ENCODE measurements at regions not wholly inside any gene's neighbourhood (a gene's known extent, or its start where the extent isn't known, plus 50 kb on each side); places are given as distances from the start of the nearest gene placed in this dataset.
"Not testable (repeated sequence)": the region's sequence is repeated elsewhere in the genome, so short reads cannot be mapped to it uniquely, and the experiment has no call there.

DNA sequence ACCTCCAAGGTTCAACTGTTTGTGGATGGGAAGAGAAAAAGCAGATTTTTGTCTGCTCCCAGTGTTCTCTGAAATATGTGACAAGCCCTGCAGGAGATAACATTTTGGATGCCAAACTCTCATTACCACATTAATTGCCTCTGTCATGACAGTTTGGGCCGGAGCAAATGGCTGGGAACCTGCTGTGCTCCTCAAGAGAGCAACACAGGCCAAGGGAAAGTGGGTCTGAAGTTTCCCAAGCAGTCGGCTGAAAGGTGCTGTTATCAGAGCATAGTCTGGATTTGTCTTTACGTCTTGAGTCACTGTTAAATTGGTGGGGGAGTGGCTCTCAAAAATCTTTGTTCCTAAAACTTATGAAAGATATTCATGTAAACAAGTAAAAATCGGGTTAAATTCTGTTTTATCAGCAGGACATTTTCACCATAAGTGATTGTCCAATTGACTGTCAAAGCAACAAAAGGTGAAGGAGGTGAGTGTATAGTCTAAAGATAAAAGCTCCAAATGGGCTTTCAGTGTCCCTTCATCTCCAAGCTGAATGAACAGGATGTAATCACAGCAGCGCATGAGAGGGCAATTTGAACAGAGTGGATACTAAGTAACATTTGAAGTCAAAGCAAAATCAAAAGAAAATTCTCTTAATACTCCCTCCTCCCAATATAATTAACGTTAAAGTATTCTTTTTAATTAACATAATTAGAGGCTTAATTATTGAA, 844.8 kb downstream of the PCDH17 start:
- peaks cover 0 to 11% of the 10 kb centered on the region in 2 donors for H3K9me3 Mint-ChIP-seq
- no peaks in the 10 kb centered on the region for H3K36me3 Mint-ChIP-seq (ENCODE audit: insufficient read depth)
- no peak overlapping the region for H3K27ac Mint-ChIP-seq
- H3K4me3 Mint-ChIP-seq: no peak overlapping the region
- no peak for DNase-seq
- no peaks in the 10 kb centered on the region for H3K27me3 Mint-ChIP-seq
- no peaks in the 10 kb centered on the region for H3K4me1 Mint-ChIP-seq (ENCODE audit: low read depth in 2 of 2)
- ATAC-seq (replicated peaks): no peak

DNA sequence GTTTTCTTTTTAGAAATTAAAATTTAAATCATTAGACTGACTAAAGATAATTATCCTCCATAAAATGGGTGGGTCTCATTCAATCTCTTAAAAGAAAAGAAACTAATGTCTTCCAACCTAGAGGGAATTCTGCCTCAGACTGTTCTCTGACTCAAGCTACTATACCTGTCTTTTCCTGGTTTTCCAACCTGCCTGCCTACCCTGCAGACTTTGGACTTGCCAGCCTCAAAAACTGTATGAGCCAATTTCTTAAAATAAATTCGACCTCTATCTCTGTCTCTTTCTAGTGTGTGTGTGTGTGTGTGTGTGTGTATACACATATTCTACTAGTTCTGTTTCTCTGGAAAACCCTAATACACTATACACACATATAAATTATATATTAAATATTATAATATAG, 847.3 kb downstream of the PCDH17 start:
- Mint-ChIP-seq H3K4me3 (no peak overlapping the region), H3K9me3 (peaks cover 7 to 8% of the 10 kb centered on the region in 2 donors), H3K36me3 (ENCODE audit: insufficient read depth) (no peaks in the 10 kb centered on the region), H3K27ac (no peak overlapping the region), H3K4me1 (ENCODE audit: low read depth in 2 of 2) (no peaks in the 10 kb centered on the region), H3K27me3 (no peaks in the 10 kb centered on the region)
- no peak for DNase-seq
- ATAC-seq (replicated peaks): no peak

DNA sequence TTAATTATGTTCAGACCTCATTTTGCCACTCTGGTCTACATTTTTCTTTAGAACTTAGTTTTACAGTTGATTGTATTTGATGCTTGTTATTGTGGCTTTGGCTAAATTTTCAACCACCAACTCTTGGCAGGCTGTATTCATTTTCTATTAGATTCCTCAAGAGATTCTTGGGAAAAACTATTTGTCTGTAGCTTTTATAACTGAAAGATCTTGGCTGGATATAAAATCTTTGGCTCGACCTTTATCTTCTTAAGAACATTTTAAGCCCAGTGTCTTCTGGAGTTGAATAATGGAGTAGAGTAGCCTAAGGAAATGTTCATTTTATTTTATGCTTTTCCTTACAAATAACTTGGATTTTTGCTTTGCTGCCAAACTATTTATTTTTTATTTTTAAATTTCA, 848.5 kb downstream of the PCDH17 start:
- H3K9me3 Mint-ChIP-seq: peaks cover 7 to 8% of the 10 kb centered on the region in 2 donors
- no peak overlapping the region for H3K27ac Mint-ChIP-seq
- H3K4me1 Mint-ChIP-seq (ENCODE audit: low read depth in 2 of 2): no peaks in the 10 kb centered on the region
- ATAC-seq (replicated peaks): no peak
- H3K36me3 Mint-ChIP-seq (ENCODE audit: insufficient read depth): no peaks in the 10 kb centered on the region
- DNase-seq: no peak
- H3K27me3 Mint-ChIP-seq: no peaks in the 10 kb centered on the region
- H3K4me3 Mint-ChIP-seq: no peak overlapping the region

DNA sequence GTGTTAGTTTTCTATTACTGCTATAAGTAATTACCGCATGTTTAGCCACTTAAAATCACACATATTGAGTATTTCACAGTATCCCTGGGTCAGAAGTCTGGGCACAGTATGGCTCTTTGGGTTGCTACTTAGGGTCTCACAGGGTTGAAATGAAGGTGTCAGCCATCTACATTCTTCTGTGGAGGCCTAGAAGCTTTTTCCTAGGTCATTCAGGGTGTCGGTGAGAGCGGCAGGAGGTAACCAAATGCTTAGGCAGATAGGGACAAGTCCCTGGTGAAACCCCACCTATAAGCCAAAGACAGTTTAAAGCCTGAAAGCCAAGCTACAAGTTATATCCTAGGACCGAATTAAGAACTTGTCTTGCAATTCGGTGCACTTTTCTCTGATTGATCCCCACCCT, 856.7 kb downstream of the PCDH17 start:
- H3K4me1 Mint-ChIP-seq (ENCODE audit: low read depth in 2 of 2): no peaks in the 10 kb centered on the region
- H3K9me3 Mint-ChIP-seq: peaks cover 0 to 9% of the 10 kb centered on the region in 2 donors
- H3K27me3 Mint-ChIP-seq: no peaks in the 10 kb centered on the region
- H3K27ac Mint-ChIP-seq: no peak overlapping the region
- DNase-seq: no peak
- H3K36me3 Mint-ChIP-seq (ENCODE audit: insufficient read depth): no peaks in the 10 kb centered on the region
- no peak overlapping the region for H3K4me3 Mint-ChIP-seq
- no peak for ATAC-seq (replicated peaks)

DNA sequence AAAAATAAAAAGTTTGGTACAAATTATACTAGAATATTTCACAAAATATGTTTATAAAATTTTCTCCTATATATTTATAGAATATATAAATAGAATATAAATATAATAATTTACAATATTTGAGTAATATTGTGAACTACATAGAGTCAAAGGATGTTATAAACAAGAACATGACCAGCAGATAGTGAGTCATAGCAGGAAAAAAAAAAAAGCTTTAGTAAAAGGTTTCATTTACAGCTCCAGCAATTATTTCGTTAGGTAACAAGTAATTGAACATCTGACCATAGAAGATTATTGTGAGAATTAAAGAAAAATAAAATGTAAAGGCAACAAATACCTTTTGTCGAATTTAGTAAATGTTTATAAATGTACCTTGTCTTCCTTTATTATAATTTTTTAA, 864.1 kb downstream of the PCDH17 start:
- Mint-ChIP-seq H3K27me3 (no peaks in the 10 kb centered on the region), H3K36me3 (ENCODE audit: insufficient read depth) (no peaks in the 10 kb centered on the region), H3K9me3 (peaks cover 0 to 1% of the 10 kb centered on the region in 2 donors), H3K4me3 (no peak overlapping the region), H3K27ac (no peak overlapping the region), H3K4me1 (ENCODE audit: low read depth in 2 of 2) (no peaks in the 10 kb centered on the region)
- DNase-seq (no peak), ATAC-seq (replicated peaks) (no peak)

DNA sequence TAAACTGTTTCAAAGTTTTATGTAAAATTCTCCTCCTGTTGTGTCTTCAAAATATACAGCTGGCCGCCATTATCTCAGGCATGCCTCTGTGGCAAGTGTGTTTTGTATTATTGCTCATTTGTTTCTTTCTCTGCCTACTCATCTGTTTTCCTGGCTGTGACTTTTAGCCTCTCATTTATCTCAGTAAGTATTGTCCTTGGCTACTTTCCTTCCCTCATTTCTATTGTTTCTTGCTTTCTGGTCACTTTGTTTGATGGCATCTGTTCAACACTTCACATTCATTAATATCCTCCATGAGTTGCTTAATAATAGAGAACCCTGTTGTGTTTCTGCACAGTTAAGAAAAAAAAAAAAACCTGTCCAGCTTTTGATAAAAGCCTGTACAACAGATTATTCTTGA, 869.4 kb downstream of the PCDH17 start:
- DNase-seq: no peak
- H3K27me3 Mint-ChIP-seq: no peaks in the 10 kb centered on the region
- no peak overlapping the region for H3K27ac Mint-ChIP-seq
- no peak overlapping the region for H3K4me3 Mint-ChIP-seq
- peaks cover 5 to 14% of the 10 kb centered on the region in 2 donors for H3K9me3 Mint-ChIP-seq
- no peaks in the 10 kb centered on the region for H3K4me1 Mint-ChIP-seq (ENCODE audit: low read depth in 2 of 2)
- no peak for ATAC-seq (replicated peaks)
- H3K36me3 Mint-ChIP-seq (ENCODE audit: insufficient read depth): no peaks in the 10 kb centered on the region

DNA sequence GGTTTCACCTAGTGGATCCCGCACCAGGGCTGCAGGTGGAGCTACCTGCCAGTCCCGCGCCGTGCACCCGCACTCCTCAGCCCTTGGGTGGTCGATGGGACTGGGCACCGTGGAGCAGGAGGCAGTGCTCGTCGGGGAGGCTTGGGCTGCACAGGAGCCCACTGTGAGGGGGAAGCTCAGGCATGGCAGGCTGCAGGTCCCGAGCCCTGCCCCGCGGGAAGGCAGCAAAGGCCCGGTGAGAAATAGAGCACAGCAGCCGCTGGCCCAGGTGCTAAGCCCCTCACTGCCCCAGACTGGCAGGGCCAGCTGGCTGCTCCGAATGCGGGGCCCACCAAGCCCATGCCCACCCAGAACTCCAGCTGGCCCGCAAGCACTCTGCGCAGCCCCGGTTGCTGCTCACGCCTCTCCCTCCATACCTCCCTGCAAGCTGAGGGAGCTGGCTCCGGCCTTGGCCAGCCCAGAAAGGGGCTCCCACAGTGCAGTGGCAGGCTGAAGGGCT, 872.7 kb downstream of the PCDH17 start:
- not testable (repeated sequence) for H3K4me1 Mint-ChIP-seq (ENCODE audit: low read depth in 2 of 2); H3K27ac Mint-ChIP-seq; DNase-seq; H3K4me3 Mint-ChIP-seq; H3K36me3 Mint-ChIP-seq (ENCODE audit: insufficient read depth); H3K27me3 Mint-ChIP-seq; ATAC-seq (replicated peaks)
- H3K9me3 Mint-ChIP-seq: peaks cover 9 to 14% of the 10 kb centered on the region in 2 donors

DNA sequence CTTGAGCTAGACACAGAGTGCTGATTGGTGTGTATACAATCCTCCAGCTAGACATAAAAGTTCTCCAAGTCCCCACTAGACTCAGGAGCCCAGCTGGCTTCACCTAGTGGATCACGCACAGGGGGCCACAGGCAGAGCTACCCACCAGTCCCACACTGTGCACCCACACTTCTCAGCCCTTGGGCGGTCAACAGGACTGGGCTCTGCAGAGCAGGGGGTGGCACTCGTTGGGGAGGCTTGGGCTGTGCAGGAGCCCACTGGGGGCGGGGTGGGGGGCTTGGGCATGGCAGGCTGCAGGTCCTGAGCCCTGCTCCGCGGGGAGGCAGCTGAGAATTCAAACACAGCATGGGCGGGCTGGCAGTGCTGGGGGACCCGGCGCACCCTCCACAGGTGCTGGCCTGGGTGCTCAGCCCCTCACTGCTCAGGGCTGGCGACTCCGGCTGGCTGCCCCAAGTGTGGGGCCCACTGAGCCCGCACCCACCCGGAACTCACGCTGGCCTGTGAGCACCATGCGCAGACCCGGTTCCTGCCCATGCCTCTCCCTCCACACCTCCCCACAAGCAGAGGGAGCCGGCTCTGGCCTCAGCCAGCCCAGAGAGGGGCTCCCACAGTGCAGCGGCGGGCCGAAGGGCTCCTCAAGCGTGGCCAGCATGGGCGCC, 873.8 kb downstream of the PCDH17 start:
- not testable (repeated sequence) for H3K27ac Mint-ChIP-seq; DNase-seq; ATAC-seq (replicated peaks); H3K4me1 Mint-ChIP-seq (ENCODE audit: low read depth in 2 of 2); H3K4me3 Mint-ChIP-seq; H3K27me3 Mint-ChIP-seq; H3K36me3 Mint-ChIP-seq (ENCODE audit: insufficient read depth)
- H3K9me3 Mint-ChIP-seq: peaks cover 9 to 19% of the 10 kb centered on the region in 2 donors

DNA sequence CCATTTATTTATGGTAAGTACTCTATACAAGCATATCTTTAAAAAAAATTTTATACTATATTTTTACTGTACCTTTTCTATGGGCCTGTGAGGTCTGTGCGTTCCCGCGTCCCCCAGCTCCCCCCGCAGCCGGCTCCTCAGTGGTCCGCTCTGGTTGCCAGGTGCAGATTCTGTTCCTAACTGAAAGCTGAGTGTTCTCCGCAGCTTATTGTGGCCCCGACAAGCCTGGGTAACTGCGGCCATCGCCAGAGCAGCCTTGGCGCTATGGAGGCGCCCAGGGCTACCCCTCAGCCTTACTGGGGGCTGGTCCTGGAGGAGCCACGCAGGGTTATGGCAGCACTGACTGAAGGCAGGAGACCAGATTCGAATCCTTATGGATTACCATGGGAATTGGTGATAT, 896.8 kb downstream of the PCDH17 start:
- H3K27me3 Mint-ChIP-seq: no peaks in the 10 kb centered on the region
- H3K4me1 Mint-ChIP-seq (ENCODE audit: low read depth in 2 of 2): no peaks in the 10 kb centered on the region
- H3K36me3 Mint-ChIP-seq (ENCODE audit: insufficient read depth): no peaks in the 10 kb centered on the region
- H3K27ac Mint-ChIP-seq: no peak overlapping the region
- H3K4me3 Mint-ChIP-seq: no peak overlapping the region
- DNase-seq (no peak), ATAC-seq (replicated peaks) (no peak)
- peaks cover 8 to 9% of the 10 kb centered on the region in 2 donors for H3K9me3 Mint-ChIP-seq

DNA sequence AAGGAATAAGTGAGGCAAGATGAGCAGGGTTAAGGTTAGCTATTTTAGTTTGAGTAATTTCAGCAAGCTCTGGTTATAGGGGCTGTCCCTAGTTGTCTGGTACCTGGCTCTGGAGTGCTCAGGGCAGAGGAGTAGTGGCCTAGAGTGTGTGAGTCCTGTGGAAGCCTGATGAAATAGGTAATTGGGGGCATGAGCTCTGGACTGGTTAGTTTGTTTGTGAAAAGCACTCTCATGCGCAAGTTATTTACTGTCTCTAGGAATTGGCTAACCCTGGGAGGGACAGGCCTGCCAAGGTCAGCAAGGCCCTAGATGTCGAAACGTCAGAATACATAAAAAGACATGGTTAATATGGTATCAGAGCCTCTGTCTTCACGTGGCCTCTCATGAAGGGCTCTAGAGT, 900.1 kb downstream of the PCDH17 start:
- Mint-ChIP-seq H3K4me1 (ENCODE audit: low read depth in 2 of 2) (no peaks in the 10 kb centered on the region), H3K27ac (no peak overlapping the region), H3K27me3 (no peaks in the 10 kb centered on the region), H3K36me3 (ENCODE audit: insufficient read depth) (no peaks in the 10 kb centered on the region), H3K4me3 (no peak overlapping the region), H3K9me3 (peaks cover 7 to 9% of the 10 kb centered on the region in 2 donors)
- DNase-seq (no peak), ATAC-seq (replicated peaks) (no peak)

DNA sequence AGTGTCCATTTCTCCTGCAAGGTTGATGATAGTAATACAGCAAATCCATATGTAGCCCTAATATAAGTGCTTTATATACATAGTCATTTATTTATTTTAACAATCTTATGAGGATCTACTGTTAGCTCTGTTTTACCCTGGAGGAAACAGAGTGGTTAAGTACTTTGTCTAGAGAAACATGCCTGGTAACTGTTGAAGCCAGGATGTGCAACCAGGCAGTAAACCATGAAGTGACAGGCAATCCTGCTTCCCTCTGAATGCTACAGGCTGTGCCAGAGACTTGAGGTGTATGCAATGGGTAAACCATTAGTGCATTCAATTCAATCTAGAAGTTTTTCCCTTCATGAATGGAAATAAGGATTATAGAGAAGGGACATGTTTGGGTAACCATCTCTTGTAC, 911.0 kb downstream of the PCDH17 start:
- H3K27me3 Mint-ChIP-seq: no peaks in the 10 kb centered on the region
- DNase-seq (no peak), ATAC-seq (replicated peaks) (no peak)

DNA sequence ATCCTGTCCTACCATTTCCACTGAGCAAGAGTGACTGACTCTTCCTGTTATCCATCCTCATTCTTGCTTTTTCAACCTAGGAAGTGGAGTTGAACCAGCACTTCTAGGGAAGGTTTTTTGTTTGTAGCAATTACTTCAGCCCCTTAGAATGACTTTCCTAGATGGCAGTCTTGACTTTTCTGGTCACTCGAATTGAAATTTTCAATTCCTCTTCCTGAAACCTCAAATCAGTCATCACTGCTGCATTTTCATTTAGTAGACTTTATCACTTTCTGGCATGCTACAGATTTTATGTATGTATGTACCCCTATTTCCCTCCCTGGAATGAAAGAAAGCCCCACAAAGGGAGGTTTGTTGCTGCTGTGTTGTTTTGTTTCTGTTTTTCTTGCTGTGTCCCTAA, 915.9 kb downstream of the PCDH17 start:
- no peaks in the 10 kb centered on the region for H3K27me3 Mint-ChIP-seq
- no peak overlapping the region for H3K4me3 Mint-ChIP-seq
- H3K27ac Mint-ChIP-seq: no peak overlapping the region
- peaks cover 6 to 7% of the 10 kb centered on the region in 2 donors for H3K9me3 Mint-ChIP-seq
- no peak for DNase-seq
- H3K36me3 Mint-ChIP-seq (ENCODE audit: insufficient read depth): no peaks in the 10 kb centered on the region
- ATAC-seq (replicated peaks): no peak
- H3K4me1 Mint-ChIP-seq (ENCODE audit: low read depth in 2 of 2): no peaks in the 10 kb centered on the region

More for the DNA sequence above, 911.0 kb downstream of the PCDH17 start:
- H3K27ac Mint-ChIP-seq: no peak overlapping the region
- H3K4me3 Mint-ChIP-seq: no peak overlapping the region
- peaks cover 6 to 7% of the 10 kb centered on the region in 2 donors for H3K9me3 Mint-ChIP-seq
- no peaks in the 10 kb centered on the region for H3K4me1 Mint-ChIP-seq (ENCODE audit: low read depth in 2 of 2)
- H3K36me3 Mint-ChIP-seq (ENCODE audit: insufficient read depth): no peaks in the 10 kb centered on the region

DNA sequence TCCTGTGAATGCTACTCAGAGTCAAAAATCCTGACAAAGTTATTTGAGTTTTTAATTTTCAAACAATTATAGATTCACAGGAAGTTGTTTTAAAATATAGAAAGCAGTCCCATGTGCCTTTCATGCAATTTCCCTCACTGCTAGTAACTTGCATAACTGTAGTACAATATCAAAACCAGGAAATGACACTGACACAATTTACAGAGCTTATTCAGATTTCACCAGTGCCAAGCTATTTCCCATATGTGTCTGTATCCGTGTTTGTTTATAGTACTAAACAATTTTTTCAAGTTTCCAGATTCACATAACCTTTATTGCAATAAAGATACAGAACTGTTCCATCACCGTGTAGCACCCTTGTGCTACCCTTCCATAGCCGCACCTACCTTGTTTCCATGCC, 934.6 kb downstream of the PCDH17 start:
- DNase-seq (no peak), ATAC-seq (replicated peaks) (no peak)
- Mint-ChIP-seq H3K4me1 (ENCODE audit: low read depth in 2 of 2) (no peaks in the 10 kb centered on the region), H3K27ac (no peak overlapping the region), H3K27me3 (no peaks in the 10 kb centered on the region), H3K4me3 (no peak overlapping the region), H3K9me3 (peaks cover 5 to 9% of the 10 kb centered on the region in 2 donors), H3K36me3 (ENCODE audit: insufficient read depth) (no peaks in the 10 kb centered on the region)

DNA sequence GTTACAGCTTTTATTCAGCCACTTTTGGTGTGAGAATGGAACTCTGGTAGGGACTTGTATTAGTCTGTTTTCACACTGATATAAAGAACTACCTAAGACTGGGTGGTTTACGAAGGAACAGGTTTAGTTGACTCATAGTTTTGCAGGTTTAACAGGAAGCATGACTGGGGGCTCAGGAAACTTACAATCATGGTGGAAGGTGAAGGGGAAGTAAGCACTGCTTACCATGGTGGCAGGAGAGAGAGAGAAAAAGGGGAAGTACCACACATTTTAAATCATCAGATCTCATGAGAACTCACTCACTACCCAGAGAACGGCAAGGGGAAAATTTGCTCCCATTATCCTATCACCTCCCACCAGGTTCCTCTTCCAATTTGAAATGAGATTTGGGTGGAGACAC, 942.2 kb downstream of the PCDH17 start:
- H3K27ac Mint-ChIP-seq: no peak overlapping the region
- ATAC-seq (replicated peaks): no peak
- H3K4me1 Mint-ChIP-seq (ENCODE audit: low read depth in 2 of 2): no peaks in the 10 kb centered on the region
- no peaks in the 10 kb centered on the region for H3K36me3 Mint-ChIP-seq (ENCODE audit: insufficient read depth)
- H3K4me3 Mint-ChIP-seq: no peak overlapping the region
- no peak for DNase-seq
- no peaks in the 10 kb centered on the region for H3K27me3 Mint-ChIP-seq
- peaks cover 22 to 25% of the 10 kb centered on the region in 2 donors for H3K9me3 Mint-ChIP-seq

Measured in effector memory CD8-positive, alpha-beta T cell (primary cell).